Dendritic cell treated with granulocyte-macrophage colony-stimulating factor and Interleukin-4, amounts not matched to agents 40 ng/mL and 50 ng/mL, for 4 days (primary cell): ENCODE measurements at regions not wholly inside any gene's neighbourhood (a gene's known extent, or its start where the extent isn't known, plus 50 kb on each side); places are given as distances from the start of the nearest gene placed in this dataset.

Experiments used
- H3K27ac Mint-ChIP-seq: one replicate; pipeline ENCODE4 v1.8.0; 2022; ENCODE audit warnings: mild to moderate bottlenecking, mixed read lengths
- H3K27me3 Mint-ChIP-seq: one replicate; pipeline ENCODE4 v1.8.0; 2022; ENCODE audit warnings: mild to moderate bottlenecking, mixed read lengths
- H3K36me3 Mint-ChIP-seq: one replicate; pipeline ENCODE4 v1.8.0; 2022; ENCODE audit warnings: low read depth, mixed read lengths
- H3K4me1 Mint-ChIP-seq: one replicate; pipeline ENCODE4 v1.8.0; 2022; ENCODE audit warnings: low read depth, mixed read lengths
- H3K4me3 Mint-ChIP-seq: one replicate; pipeline ENCODE4 v1.8.0; 2022; ENCODE audit warnings: mild to moderate bottlenecking, moderate library complexity, mixed read lengths
- H3K9me3 Mint-ChIP-seq: one replicate; pipeline ENCODE4 v1.8.0; 2022; ENCODE audit warnings: mixed read lengths
- intact Hi-C: fragments of 100-400 bp; cut with micrococcal nuclease; formaldehyde crosslinking; loops from one replicate; pipeline ENCODE4 v1.15.0; 2022

DNA sequence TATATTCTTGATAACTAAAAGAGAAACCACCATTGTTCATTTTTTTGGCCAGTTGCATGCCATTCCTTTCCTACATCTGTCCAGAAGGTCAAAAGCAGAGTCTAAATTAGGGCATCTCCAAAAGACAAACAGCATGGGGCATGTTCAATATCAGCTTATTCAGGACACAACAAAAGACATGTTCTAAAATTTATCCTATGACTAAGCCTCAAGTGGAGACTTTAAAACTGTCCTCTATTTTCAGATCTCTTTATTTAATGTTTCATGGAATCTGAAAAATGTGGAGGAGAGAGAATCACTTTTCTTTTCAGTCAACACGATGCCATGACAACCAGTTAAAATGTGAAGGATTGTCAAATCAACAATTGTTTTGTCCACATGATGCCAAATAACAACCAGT is 303.4 kb upstream of the PRMT6 start:
- intact Hi-C loops = no loop called here

GRCh38 chr1:106754957-106755356 is 301.5 kb upstream of the PRMT6 start:
- H3K36me3 Mint-ChIP-seq = no peaks in the 10 kb centered on the region
- no peak overlapping the region for H3K4me3 Mint-ChIP-seq
- no peak overlapping the region for H3K27ac Mint-ChIP-seq
- no peaks in the 10 kb centered on the region for H3K4me1 Mint-ChIP-seq
- no peaks in the 10 kb centered on the region for H3K27me3 Mint-ChIP-seq
- intact Hi-C loops = no loop called here
- peaks cover 22% of the 10 kb centered on the region for H3K9me3 Mint-ChIP-seq

More for the DNA sequence above, 303.4 kb upstream of the PRMT6 start:
- Mint-ChIP-seq H3K9me3 (peaks cover 23% of the 10 kb centered on the region), H3K27ac (no peak overlapping the region), H3K4me3 (no peak overlapping the region), H3K36me3 (no peaks in the 10 kb centered on the region), H3K27me3 (no peaks in the 10 kb centered on the region), H3K4me1 (no peaks in the 10 kb centered on the region)

DNA sequence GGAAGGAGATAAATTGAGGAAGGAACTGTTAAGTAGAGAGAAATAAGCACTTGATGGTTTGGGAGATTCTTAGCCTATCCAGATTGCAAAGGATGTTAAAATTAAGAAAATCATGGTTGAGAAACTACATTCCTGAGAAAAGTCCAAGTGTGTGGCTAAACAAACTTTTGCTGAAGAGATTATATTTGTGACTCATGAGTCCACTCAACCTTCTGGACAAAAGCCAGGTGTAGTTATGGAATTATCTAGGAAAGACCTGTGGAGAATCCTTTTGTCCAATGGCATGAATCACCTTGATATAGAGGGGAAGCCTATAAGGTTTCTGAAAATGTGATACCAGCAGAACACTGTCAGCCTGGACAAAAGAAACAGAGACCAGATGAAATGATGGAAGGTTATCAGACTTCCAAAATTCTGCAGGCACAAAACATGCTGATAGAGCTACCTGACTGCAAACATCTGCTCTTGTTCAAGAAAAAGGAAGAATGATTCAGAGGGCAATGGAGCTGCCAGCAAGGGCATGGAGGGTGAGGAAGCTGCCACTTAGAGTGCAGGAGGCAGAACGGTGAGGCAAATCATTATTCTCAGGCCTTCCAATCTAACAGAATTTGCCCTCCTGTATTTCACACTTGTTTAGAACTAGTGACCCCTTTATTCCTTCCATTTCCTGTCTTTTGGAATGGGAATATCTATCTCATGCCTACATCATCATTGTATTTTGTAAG is 300.6 kb upstream of the PRMT6 start:
- Mint-ChIP-seq H3K4me3 (no peak overlapping the region), H3K4me1 (no peaks in the 10 kb centered on the region), H3K27me3 (no peaks in the 10 kb centered on the region), H3K36me3 (no peaks in the 10 kb centered on the region), H3K9me3 (peaks cover 17% of the 10 kb centered on the region), H3K27ac (no peak overlapping the region)
- intact Hi-C loops = no loop called here

GRCh38 chr1:106756752-106757151 is 299.7 kb upstream of the PRMT6 start:
- peaks cover 17% of the 10 kb centered on the region for H3K9me3 Mint-ChIP-seq
- H3K27ac Mint-ChIP-seq = no peak overlapping the region
- intact Hi-C loops = no loop called here
- no peaks in the 10 kb centered on the region for H3K4me1 Mint-ChIP-seq
- H3K27me3 Mint-ChIP-seq = no peaks in the 10 kb centered on the region
- no peak overlapping the region for H3K4me3 Mint-ChIP-seq
- H3K36me3 Mint-ChIP-seq = no peaks in the 10 kb centered on the region

GRCh38 chr1:106768077-106768476 is 288.4 kb upstream of the PRMT6 start:
- no peak overlapping the region for H3K27ac Mint-ChIP-seq
- no peaks in the 10 kb centered on the region for H3K4me1 Mint-ChIP-seq
- no peaks in the 10 kb centered on the region for H3K36me3 Mint-ChIP-seq
- peaks cover 11% of the 10 kb centered on the region for H3K9me3 Mint-ChIP-seq
- intact Hi-C loops = no loop called here
- H3K4me3 Mint-ChIP-seq = no peak overlapping the region
- H3K27me3 Mint-ChIP-seq = no peaks in the 10 kb centered on the region

- Mint-ChIP-seq H3K36me3 (no peaks in the 10 kb centered on the region), H3K4me1 (no peaks in the 10 kb centered on the region), H3K27ac (no peak overlapping the region), H3K9me3 (peaks cover 15% of the 10 kb centered on the region), H3K27me3 (no peaks in the 10 kb centered on the region), H3K4me3 (no peak overlapping the region)
- intact Hi-C loops = no loop called here
Measured at GRCh38 chr1:106768501-106768900, 288.0 kb upstream of the PRMT6 start.

GRCh38 chr1:106773206-106773605 is 283.3 kb upstream of the PRMT6 start:
- H3K4me1 Mint-ChIP-seq = no peaks in the 10 kb centered on the region
- no peak overlapping the region for H3K27ac Mint-ChIP-seq
- no peaks in the 10 kb centered on the region for H3K27me3 Mint-ChIP-seq
- intact Hi-C loops = no loop called here
- H3K36me3 Mint-ChIP-seq = no peaks in the 10 kb centered on the region
- H3K9me3 Mint-ChIP-seq = peaks cover 32% of the 10 kb centered on the region
- H3K4me3 Mint-ChIP-seq = no peak overlapping the region

GRCh38 chr1:106780066-106780465 is 276.4 kb upstream of the PRMT6 start:
- Mint-ChIP-seq H3K36me3 (no peaks in the 10 kb centered on the region), H3K9me3 (peaks cover 18% of the 10 kb centered on the region), H3K27ac (no peak overlapping the region), H3K4me1 (no peaks in the 10 kb centered on the region), H3K4me3 (no peak overlapping the region), H3K27me3 (no peaks in the 10 kb centered on the region)
- intact Hi-C loops = no loop called here

- H3K36me3 Mint-ChIP-seq = no peaks in the 10 kb centered on the region
- no peaks in the 10 kb centered on the region for H3K27me3 Mint-ChIP-seq
- H3K4me1 Mint-ChIP-seq = no peaks in the 10 kb centered on the region
- H3K4me3 Mint-ChIP-seq = no peak overlapping the region
- intact Hi-C loops = no loop called here
- peaks cover 18% of the 10 kb centered on the region for H3K9me3 Mint-ChIP-seq
- no peak overlapping the region for H3K27ac Mint-ChIP-seq
Measured at GRCh38 chr1:106780806-106781569, 275.5 kb upstream of the PRMT6 start.

DNA sequence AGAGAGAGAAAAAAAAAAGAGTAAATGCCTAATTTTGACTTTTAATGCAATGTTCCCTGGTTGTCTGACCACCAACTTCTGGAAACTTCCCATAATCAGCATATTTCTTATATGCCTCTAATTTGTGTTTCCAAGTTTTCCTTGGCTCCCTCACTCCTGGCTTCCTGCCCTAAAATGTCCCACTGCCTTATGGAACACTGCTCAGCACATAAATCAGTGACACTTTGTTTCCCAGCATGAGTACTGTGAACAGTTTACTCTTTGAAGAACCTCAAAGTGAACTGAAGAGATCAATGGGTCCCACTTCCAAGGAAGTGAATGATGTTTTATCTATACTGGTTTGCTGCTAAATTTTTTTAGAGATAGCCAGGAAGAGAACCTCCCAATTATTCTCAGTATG is 271.3 kb upstream of the PRMT6 start:
- Mint-ChIP-seq H3K4me3 (no peak overlapping the region), H3K27me3 (no peaks in the 10 kb centered on the region), H3K27ac (no peak overlapping the region), H3K36me3 (no peaks in the 10 kb centered on the region), H3K9me3 (peaks cover 10% of the 10 kb centered on the region), H3K4me1 (no peaks in the 10 kb centered on the region)
- intact Hi-C loops = no loop called here

GRCh38 chr1:106787520-106787919 is 269.0 kb upstream of the PRMT6 start:
- Mint-ChIP-seq H3K4me3 (no peak overlapping the region), H3K9me3 (no peaks in the 10 kb centered on the region), H3K4me1 (no peaks in the 10 kb centered on the region), H3K27ac (no peak overlapping the region), H3K36me3 (no peaks in the 10 kb centered on the region), H3K27me3 (no peaks in the 10 kb centered on the region)
- intact Hi-C loops = no loop called here

- H3K4me3 Mint-ChIP-seq = no peak overlapping the region
- intact Hi-C loops = no loop called here
- no peaks in the 10 kb centered on the region for H3K9me3 Mint-ChIP-seq
- H3K4me1 Mint-ChIP-seq = no peaks in the 10 kb centered on the region
- H3K27ac Mint-ChIP-seq = no peak overlapping the region
- no peaks in the 10 kb centered on the region for H3K36me3 Mint-ChIP-seq
- no peaks in the 10 kb centered on the region for H3K27me3 Mint-ChIP-seq
Measured at GRCh38 chr1:106789686-106790085, 266.8 kb upstream of the PRMT6 start.

DNA sequence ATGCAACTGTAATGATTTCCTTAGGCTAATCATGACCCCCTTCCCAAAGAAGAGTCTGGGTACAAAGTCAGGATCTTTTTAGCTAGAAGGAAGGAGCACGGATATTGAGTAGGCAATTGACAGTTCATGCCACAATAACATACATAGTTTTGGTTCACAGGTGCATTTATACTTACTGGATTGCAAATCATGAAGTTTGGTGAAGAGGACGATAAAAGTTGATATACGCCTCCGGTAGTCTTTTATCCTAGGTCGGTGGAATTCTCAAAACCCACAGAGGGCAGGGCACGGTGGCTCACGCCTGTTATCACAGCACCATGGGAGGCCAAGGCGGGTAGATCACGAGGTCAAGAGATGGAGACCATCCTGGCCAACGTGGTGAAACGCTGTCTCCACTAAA is 265.4 kb upstream of the PRMT6 start:
- H3K4me3 Mint-ChIP-seq = no peak overlapping the region
- H3K27ac Mint-ChIP-seq = no peak overlapping the region
- H3K9me3 Mint-ChIP-seq = no peaks in the 10 kb centered on the region
- no peaks in the 10 kb centered on the region for H3K27me3 Mint-ChIP-seq
- intact Hi-C loops = no loop called here
- no peaks in the 10 kb centered on the region for H3K36me3 Mint-ChIP-seq
- no peaks in the 10 kb centered on the region for H3K4me1 Mint-ChIP-seq

- H3K27me3 Mint-ChIP-seq = no peaks in the 10 kb centered on the region
- H3K36me3 Mint-ChIP-seq = no peaks in the 10 kb centered on the region
- no peak overlapping the region for H3K4me3 Mint-ChIP-seq
- intact Hi-C loops = no loop called here
- H3K4me1 Mint-ChIP-seq = no peaks in the 10 kb centered on the region
- no peaks in the 10 kb centered on the region for H3K9me3 Mint-ChIP-seq
- no peak overlapping the region for H3K27ac Mint-ChIP-seq
Measured at GRCh38 chr1:106793651-106794050, 262.8 kb upstream of the PRMT6 start.

- Mint-ChIP-seq H3K4me1 (no peaks in the 10 kb centered on the region), H3K9me3 (no peaks in the 10 kb centered on the region), H3K4me3 (no peak overlapping the region), H3K27me3 (no peaks in the 10 kb centered on the region), H3K27ac (no peak overlapping the region), H3K36me3 (no peaks in the 10 kb centered on the region)
- intact Hi-C loops = no loop called here
Measured at GRCh38 chr1:106798991-106799390, 257.5 kb upstream of the PRMT6 start.
